WTC11 (cell line): ENCODE measurements at regions not wholly inside any gene's neighbourhood (a gene's known extent, or its start where the extent isn't known, plus 50 kb on each side); places are given as distances from the start of the nearest gene placed in this dataset.

Source experiments
- ATAC-seq: fragments of 200-7000 bp; cut with Tn5 transposase; 2 replicates; pipeline ENCODE4 v1.10.0; 2021; ENCODE audit warnings: mild to moderate bottlenecking, moderate library complexity
- CTCF ChIA-PET: fragments of 300-600 bp; sonication (Branson Sonifier 250); formaldehyde crosslinking; loops from one replicate; lab custom pipeline; 2021; ENCODE audit warnings: antibody characterized with exemption; lab: Charles Lee
- POLR2A ChIA-PET: fragments of 350-600 bp; sonication (Branson Sonifier 250); formaldehyde crosslinking; loops from one replicate; lab custom pipeline; 2021; ENCODE audit warnings: antibody characterized with exemption; lab: Charles Lee
- DNase-seq: peaks from one replicate; pipeline ENCODE4 v3.0.0; 2021; ENCODE audit warnings: low spot score
- H3K27ac Mint-ChIP-seq: 2 replicates; pipeline ENCODE4 v1.8.0; 2021; ENCODE audit warnings: mixed read lengths
- H3K27me3 Mint-ChIP-seq: 2 replicates; pipeline ENCODE4 v1.8.0; 2021; ENCODE audit warnings: low read depth, mild to moderate bottlenecking, moderate library complexity, mixed read lengths
- H3K36me3 Mint-ChIP-seq: 2 replicates; pipeline ENCODE4 v1.8.0; 2021; ENCODE audit warnings: mixed read lengths
- H3K4me1 Mint-ChIP-seq: 2 replicates; pipeline ENCODE4 v1.8.0; 2022; ENCODE audit warnings: mixed read lengths
- H3K4me3 Mint-ChIP-seq: 2 replicates; pipeline ENCODE4 v1.8.0; 2021; ENCODE audit warnings: mild to moderate bottlenecking, moderate library complexity, mixed read lengths
- H3K9me3 Mint-ChIP-seq: 2 replicates; pipeline ENCODE4 v1.8.0; 2021; ENCODE audit warnings: mixed read lengths
- ATF2 ChIP-seq: sonication (generic); formaldehyde crosslinking; IDR thresholded peaks from 2 replicates; pipeline ENCODE4 v1.8.1; 2022; ENCODE audit warnings: low read depth, missing genetic modification reagents, borderline replicate concordance
- CBFB ChIP-seq: sonication (generic); formaldehyde crosslinking; IDR thresholded peaks from 2 replicates; pipeline ENCODE4 v1.8.1; 2022; ENCODE audit warnings: mild to moderate bottlenecking, low read depth, missing genetic modification reagents
- CDX4 ChIP-seq: fragments of 250-450 bp; sonication (Bioruptor Pico); IDR thresholded peaks from 2 replicates; pipeline ENCODE4 v1.9.0; 2021; ENCODE audit warnings: moderate library complexity, mild to moderate bottlenecking, inconsistent platforms, borderline replicate concordance
- CTCF ChIP-seq: fragments of 200-600 bp; IDR thresholded peaks from 2 replicates; pipeline ENCODE4 v1.8.0; 2022; ENCODE audit warnings: antibody characterized with exemption
- ETV6 ChIP-seq: sonication (generic); formaldehyde crosslinking; IDR thresholded peaks from 2 replicates; pipeline ENCODE4 v1.8.1; 2022; ENCODE audit warnings: mild to moderate bottlenecking, missing genetic modification reagents
- GTF2I ChIP-seq: fragments of 250-450 bp; sonication (Bioruptor Pico); conservative IDR thresholded peaks from 2 replicates; pipeline ENCODE4 v1.4.0; 2021; ENCODE audit warnings: mild to moderate bottlenecking
- IRF2 ChIP-seq: sonication (generic); formaldehyde crosslinking; IDR thresholded peaks from 2 replicates; pipeline ENCODE4 v1.8.0; 2022; ENCODE audit warnings: low read depth, missing genetic modification reagents, borderline replicate concordance
- MAX ChIP-seq: sonication (generic); formaldehyde crosslinking; IDR thresholded peaks from 2 replicates; pipeline ENCODE4 v1.8.0; 2022; ENCODE audit warnings: mild to moderate bottlenecking, missing genetic modification reagents
- MYBL2 ChIP-seq: sonication (generic); formaldehyde crosslinking; IDR thresholded peaks from 2 replicates; pipeline ENCODE4 v1.8.1; 2023; ENCODE audit warnings: mild to moderate bottlenecking, moderate library complexity, missing genetic modification reagents
- TCF7 ChIP-seq: sonication (generic); formaldehyde crosslinking; IDR thresholded peaks from 2 replicates; pipeline ENCODE4 v1.8.0; 2022; ENCODE audit warnings: mild to moderate bottlenecking, low read depth, missing genetic modification reagents, moderate library complexity
- TEAD4 ChIP-seq: sonication (generic); formaldehyde crosslinking; IDR thresholded peaks from 2 replicates; pipeline ENCODE4 v1.8.0; 2022; ENCODE audit warnings: mild to moderate bottlenecking, missing genetic modification reagents
- USF1 ChIP-seq: sonication (generic); formaldehyde crosslinking; IDR thresholded peaks from 2 replicates; pipeline ENCODE4 v1.8.0; 2022; ENCODE audit warnings: mild to moderate bottlenecking, missing genetic modification reagents
- ZNF232 ChIP-seq: sonication (generic); formaldehyde crosslinking; IDR thresholded peaks from 2 replicates; pipeline ENCODE4 v1.8.0; 2022; ENCODE audit warnings: mild to moderate bottlenecking, missing genetic modification reagents
- ZNF532 ChIP-seq: fragments of 250-450 bp; sonication (Bioruptor Pico); IDR thresholded peaks from 2 replicates; pipeline ENCODE4 v1.9.0; 2021; ENCODE audit warnings: mild to moderate bottlenecking, borderline replicate concordance

- peaks cover 28% of the 10 kb centered on the region for H3K9me3 Mint-ChIP-seq
- ATAC-seq: no peak
Observed at GRCh38 chr14:87679866-87680265, 313.1 kb downstream of the GALC start.

GRCh38 chr14:87678624-87679023 lies 314.4 kb downstream of the GALC start:
- ChIA-PET CTCF (no interaction called here), POLR2A (no interaction called here)
- Mint-ChIP-seq H3K9me3 (peaks cover 22% of the 10 kb centered on the region), H3K4me3 (no peak overlapping the region), H3K27me3 (no peaks in the 10 kb centered on the region; the same call in none of the 2 replicates), H3K4me1 (no peaks in the 10 kb centered on the region), H3K36me3 (peaks cover 8% of the 10 kb centered on the region), H3K27ac (no peak overlapping the region)
- ATAC-seq (no peak), DNase-seq (no peak)
- TF ChIP-seq TEAD4 (CRISPR knock-in tag) (no peak), IRF2 (CRISPR knock-in tag) (no peak), MAX (CRISPR knock-in tag) (no peak), USF1 (CRISPR knock-in tag) (no peak), CBFB (CRISPR knock-in tag) (no peak)

More at GRCh38 chr14:87679866-87680265, 313.1 kb downstream of the GALC start:
- no peak overlapping the region for H3K27ac Mint-ChIP-seq
- ChIA-PET POLR2A (no interaction called here), CTCF (no interaction called here)
- H3K4me3 Mint-ChIP-seq: no peak overlapping the region
- H3K4me1 Mint-ChIP-seq: no peaks in the 10 kb centered on the region
- TF ChIP-seq ETV6 (CRISPR knock-in tag) (no peak), CDX4 (no peak), CBFB (CRISPR knock-in tag) (no peak), ATF2 (CRISPR knock-in tag) (no peak), MYBL2 (CRISPR knock-in tag) (no peak), ZNF232 (CRISPR knock-in tag) (no peak), CTCF (no peak), GTF2I (CRISPR knock-in tag) (no peak), ZNF532 (CRISPR knock-in tag) (no peak), TCF7 (CRISPR knock-in tag) (no peak)
- DNase-seq: no peak
- peaks cover 8% of the 10 kb centered on the region for H3K36me3 Mint-ChIP-seq
- H3K27me3 Mint-ChIP-seq: no peaks in the 10 kb centered on the region; the same call in none of the 2 replicates
